OCI-LY3 (cell line): ENCODE measurements at regions not wholly inside any gene's neighbourhood (a gene's known extent, or its start where the extent isn't known, plus 50 kb on each side); places are given as distances from the start of the nearest gene placed in this dataset.

Source experiments
- CTCF ChIP-seq: fragments of 200-600, 300-600 bp; sonication (generic); IDR thresholded peaks from 2 replicates; pipeline ENCODE4 v1.5.1; 2014; ENCODE audit warnings: antibody characterized with exemption, low read length, low read depth
- EZH2phosphoT487 ChIP-seq: fragments of 200-600 bp; shearing (Covaris generic); IDR thresholded peaks from 2 replicates; pipeline ENCODE4 v1.6.1; 2018; ENCODE audit warnings: antibody characterized with exemption, mixed run types, low read depth

GRCh38 chr5:99866740-99867139 lies 668.4 kb upstream of the FAM174A start:
- TF ChIP-seq CTCF (no peak), EZH2phosphoT487 (no peak)
